ENCODE measurements at regions not wholly inside any gene's neighbourhood (a gene's known extent, or its start where the extent isn't known, plus 50 kb on each side); places are given as distances from the start of the nearest gene placed in this dataset.

DNA sequence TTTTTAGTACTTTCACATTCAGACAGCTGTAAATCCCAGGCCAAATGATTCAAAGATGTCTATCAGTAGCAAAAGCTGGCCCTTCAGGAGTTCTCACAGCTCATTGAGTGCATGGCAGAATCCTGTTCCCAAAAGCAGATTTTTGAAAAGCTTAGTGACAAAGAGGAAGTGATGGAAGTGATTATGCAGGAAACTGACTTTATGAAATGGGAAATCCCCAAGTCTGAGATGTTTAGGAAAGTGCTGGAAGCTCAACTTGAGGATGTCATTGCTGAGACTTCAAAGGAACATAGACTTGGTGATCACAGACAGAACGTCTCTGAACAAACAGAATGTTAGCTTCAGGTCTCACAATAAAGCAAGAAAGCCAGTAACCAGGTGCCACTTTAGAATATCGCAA is 51.0 kb upstream of the CFAP47 start:
- Histone ChIP-seq H3K4me1 (ENCODE audit: control insufficient read depth in 1 of 2, insufficient read depth in 2 of 2, low read length in 2 of 2) (peaks cover 12 to 14% of the 10 kb centered on the region in 2 donors), H2AFZ (ENCODE audit: insufficient read depth, low read depth, low read length, poor library complexity, severe bottlenecking) (no peak overlapping the region), H3K9ac (ENCODE audit: insufficient read depth, low read length, poor library complexity, severe bottlenecking) (no peak overlapping the region), H4K20me1 (ENCODE audit: insufficient read depth, low read length) (no peaks in the 10 kb centered on the region), H3K9me3 (replicated peaks in 1 of 2; ENCODE audit: control insufficient read depth in 1 of 2, insufficient read depth in 1 of 2, low read length in 2 of 2) (no peaks in the 10 kb centered on the region), H3K79me2 (ENCODE audit: insufficient read depth, low read length) (no peaks in the 10 kb centered on the region), H3K27ac (ENCODE audit: low read depth in 1 of 2, low read length in 2 of 2) (peak overlapping the region in 1 of 2 donors; percentile 78), H3K4me3 (replicated peaks in 1 of 3; ENCODE audit: low read depth in 2 of 3, low read length in 3 of 3) (no peak overlapping the region), H3K4me2 (replicated peaks; ENCODE audit: extremely low read depth, low read length, poor library complexity, severe bottlenecking) (peak overlapping the region; percentile 38), H3K36me3 (replicated peaks in 1 of 2; ENCODE audit: control insufficient read depth in 1 of 2, insufficient read depth in 2 of 2, low read length in 2 of 2) (no peaks in the 10 kb centered on the region), H3K27me3 (ENCODE audit: control insufficient read depth in 2 of 2, insufficient read depth in 2 of 2, low read length in 2 of 2) (no peaks in the 10 kb centered on the region)
- WGBS (ENCODE audit: insufficient coverage), result no CpG with 5 or more reads among the region's 2 CpGs
- H3K36me3 Mint-ChIP-seq, result no peaks in the 10 kb centered on the region
- H3K4me3 Mint-ChIP-seq, result no peak overlapping the region
- H3K4me1 Mint-ChIP-seq, result peaks cover 21% of the 10 kb centered on the region
- intact Hi-C loops (cut with micrococcal nuclease), result no loop called here
- peak overlapping the region; percentile 54 to 86 (median 71) for H3K27ac Mint-ChIP-seq
- peak; percentile 47 to 77 (median 50) for DNase-seq
- TF ChIP-seq, protein P1, sequence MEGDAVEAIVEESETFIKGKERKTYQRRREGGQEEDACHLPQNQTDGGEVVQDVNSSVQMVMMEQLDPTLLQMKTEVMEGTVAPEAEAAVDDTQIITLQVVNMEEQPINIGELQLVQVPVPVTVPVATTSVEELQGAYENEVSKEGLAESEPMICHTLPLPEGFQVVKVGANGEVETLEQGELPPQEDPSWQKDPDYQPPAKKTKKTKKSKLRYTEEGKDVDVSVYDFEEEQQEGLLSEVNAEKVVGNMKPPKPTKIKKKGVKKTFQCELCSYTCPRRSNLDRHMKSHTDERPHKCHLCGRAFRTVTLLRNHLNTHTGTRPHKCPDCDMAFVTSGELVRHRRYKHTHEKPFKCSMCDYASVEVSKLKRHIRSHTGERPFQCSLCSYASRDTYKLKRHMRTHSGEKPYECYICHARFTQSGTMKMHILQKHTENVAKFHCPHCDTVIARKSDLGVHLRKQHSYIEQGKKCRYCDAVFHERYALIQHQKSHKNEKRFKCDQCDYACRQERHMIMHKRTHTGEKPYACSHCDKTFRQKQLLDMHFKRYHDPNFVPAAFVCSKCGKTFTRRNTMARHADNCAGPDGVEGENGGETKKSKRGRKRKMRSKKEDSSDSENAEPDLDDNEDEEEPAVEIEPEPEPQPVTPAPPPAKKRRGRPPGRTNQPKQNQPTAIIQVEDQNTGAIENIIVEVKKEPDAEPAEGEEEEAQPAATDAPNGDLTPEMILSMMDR (IDR thresholded peaks at IDR 0.05), result no peak
- peaks cover 0 to 3% (median 0%) of the 10 kb centered on the region in 3 donors for H3K27me3 Mint-ChIP-seq (ENCODE audit: low read depth in 3 of 3)
- H3K9me3 Mint-ChIP-seq, result peaks cover 0 to 10% (median 5%) of the 10 kb centered on the region in 7 donors
